ENCODE measurements at regions not wholly inside any gene's neighbourhood (a gene's known extent, or its start where the extent isn't known, plus 50 kb on each side); places are given as distances from the start of the nearest gene placed in this dataset.

- DNase-seq (ENCODE audit: low read depth, low spot score) (no peak), ATAC-seq (no peak)
- Histone ChIP-seq H3K4me2 (ENCODE audit: low read length) (no peak overlapping the region), H2AFZ (ENCODE audit: low read depth, low read length, poor library complexity, severe bottlenecking) (no peak overlapping the region), H3K9me2 (ENCODE audit: insufficient read depth) (no peaks in the 10 kb centered on the region), H3K4me3 (replicated peaks in 1 of 2; ENCODE audit: low read depth in 1 of 2, low read length in 2 of 2) (no peak overlapping the region), H3K36me3 (ENCODE audit: control insufficient read depth in 1 of 2, insufficient read depth in 2 of 2, low read length in 2 of 2) (no peaks in the 10 kb centered on the region), H3K4me1 (ENCODE audit: control insufficient read depth in 1 of 2, insufficient read depth in 2 of 2, low read length in 2 of 2) (no peaks in the 10 kb centered on the region), H3K9ac (ENCODE audit: low read length) (no peak overlapping the region), H3K27ac (ENCODE audit: low read depth, low read length) (no peak overlapping the region), H3K9me3 (ENCODE audit: control insufficient read depth in 1 of 2, insufficient read depth in 1 of 2, low read depth in 1 of 2, low read length in 2 of 2) (no peaks in the 10 kb centered on the region), H3K27me3 (ENCODE audit: insufficient read depth, low read length) (peaks cover 41% of the 10 kb centered on the region; the same call in 1 of the 2 replicates), H4K20me1 (ENCODE audit: insufficient read depth) (no peaks in the 10 kb centered on the region), H3K79me2 (ENCODE audit: insufficient read depth, low read length) (no peaks in the 10 kb centered on the region)
- no TSS peak for BruUV-seq (replicated peaks)
- POLR2A ChIA-PET = no interaction called here
- intact Hi-C loops (cut with micrococcal nuclease) = no loop called here
- TF ChIP-seq SIN3A (IDR thresholded peaks at IDR 0.05; ENCODE audit: low read depth) = no peak
- CTCF ChIA-PET = no interaction called here
- RAD21 ChIA-PET (ENCODE audit: low non-redundant PET in 1 of 2, low total read pairs in 2 of 2, uncharacterized antibody in 2 of 2, unreplicated experiment in 2 of 2) = no interaction called here
Measured at GRCh38 chr22:49270595-49271368, 556.9 kb downstream of the BRD1 start.

GRCh38 chr22:49269928-49270327 is 557.7 kb downstream of the BRD1 start:
- Histone ChIP-seq H3K27me3 (ENCODE audit: insufficient read depth, low read length) (peaks cover 41% of the 10 kb centered on the region; the same call in 1 of the 2 replicates), H3K27ac (ENCODE audit: low read depth, low read length) (no peak overlapping the region), H3K79me2 (ENCODE audit: insufficient read depth, low read length) (no peaks in the 10 kb centered on the region), H3K36me3 (ENCODE audit: control insufficient read depth in 1 of 2, insufficient read depth in 2 of 2, low read length in 2 of 2) (no peaks in the 10 kb centered on the region), H3K9me2 (ENCODE audit: insufficient read depth) (no peaks in the 10 kb centered on the region), H3K9me3 (ENCODE audit: control insufficient read depth in 1 of 2, insufficient read depth in 1 of 2, low read depth in 1 of 2, low read length in 2 of 2) (no peaks in the 10 kb centered on the region), H3K9ac (ENCODE audit: low read length) (no peak overlapping the region), H2AFZ (ENCODE audit: low read depth, low read length, poor library complexity, severe bottlenecking) (no peak overlapping the region), H3K4me2 (ENCODE audit: low read length) (no peak overlapping the region), H4K20me1 (ENCODE audit: insufficient read depth) (no peaks in the 10 kb centered on the region), H3K4me3 (replicated peaks in 1 of 2; ENCODE audit: low read depth in 1 of 2, low read length in 2 of 2) (no peak overlapping the region), H3K4me1 (ENCODE audit: control insufficient read depth in 1 of 2, insufficient read depth in 2 of 2, low read length in 2 of 2) (no peaks in the 10 kb centered on the region)
- no peak for TF ChIP-seq ZFX (IDR thresholded peaks at IDR 0.05)
- no peak for TF ChIP-seq SIN3A (IDR thresholded peaks at IDR 0.05; ENCODE audit: low read depth)
- TF ChIP-seq EZH2phosphoT487 (IDR thresholded peaks at IDR 0.05; ENCODE audit: borderline replicate concordance) = no peak
- no peak for TF ChIP-seq POLR2A (IDR thresholded peaks at IDR 0.05; ENCODE audit: borderline replicate concordance, extremely low read depth, insufficient read depth, insufficient read length)
- DNase-seq (ENCODE audit: low read depth, low spot score) (no peak), ATAC-seq (no peak)
- intact Hi-C loops (cut with micrococcal nuclease) = no loop called here
- RAD21 ChIA-PET (ENCODE audit: low non-redundant PET in 1 of 2, low total read pairs in 2 of 2, uncharacterized antibody in 2 of 2, unreplicated experiment in 2 of 2) = no interaction called here
- POLR2A ChIA-PET = no interaction called here
- no TSS peak for BruUV-seq (replicated peaks)
- CTCF ChIA-PET = no interaction called here
